Urothelium cell line (cell line): ENCODE measurements at regions not wholly inside any gene's neighbourhood (a gene's known extent, or its start where the extent isn't known, plus 50 kb on each side); places are given as distances from the start of the nearest gene placed in this dataset.
"Not testable (repeated sequence)": the region's sequence is repeated elsewhere in the genome, so short reads cannot be mapped to it uniquely, and the experiment has no call there.

Experiments used
- DNase-seq: peaks from one replicate; pipeline ENCODE4 v3.0.0; 2011; ENCODE audit warnings: low spot score, mixed read lengths
- FAIRE-seq: peaks from 2 replicates; lab custom pipeline; 2011; peaks lifted over from hg19 to GRCh38; lab: Jason Lieb, UNC

DNA sequence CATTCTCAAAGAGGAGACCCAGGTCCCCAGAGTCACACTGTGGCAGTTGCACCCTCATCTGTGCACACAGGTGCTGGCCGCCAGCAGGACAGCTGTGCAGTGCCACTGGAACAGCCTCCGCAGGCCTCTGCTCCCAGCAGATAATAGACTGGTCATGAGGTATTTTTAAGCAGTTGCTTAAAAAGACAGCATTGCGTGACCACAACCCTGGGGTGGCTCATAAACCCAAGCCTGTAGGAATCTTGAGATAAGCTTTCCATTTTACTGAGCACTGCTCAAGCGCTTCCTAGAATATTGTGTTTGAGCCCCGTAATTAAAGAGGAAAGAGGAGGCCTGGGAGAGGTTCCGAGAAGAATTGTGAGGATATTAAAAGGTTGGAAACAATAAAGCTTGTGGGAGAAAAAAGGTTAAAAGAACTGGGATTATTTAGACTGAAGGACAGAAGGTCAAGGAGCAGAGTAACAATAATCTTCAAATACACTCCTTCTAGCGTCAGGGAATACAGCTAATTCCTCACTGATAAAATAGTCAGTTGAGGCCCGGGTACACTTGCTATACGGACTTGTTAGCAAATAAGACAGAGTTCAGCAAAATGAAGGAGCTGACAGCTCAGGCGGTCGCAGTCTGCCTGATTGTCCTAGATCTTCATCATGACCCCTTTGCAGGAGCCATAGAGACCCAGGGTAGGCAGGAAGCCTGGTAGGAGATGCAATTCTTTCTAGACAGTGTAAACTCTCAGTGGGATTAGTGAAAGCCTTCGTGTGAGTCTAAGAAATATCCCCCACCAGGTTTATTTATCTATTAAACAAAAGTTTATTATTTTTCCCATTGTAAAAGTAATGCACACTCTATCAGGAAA, 86.2 kb upstream of the KIT start:
- DNase-seq (no peak), FAIRE-seq (no peak)

DNA sequence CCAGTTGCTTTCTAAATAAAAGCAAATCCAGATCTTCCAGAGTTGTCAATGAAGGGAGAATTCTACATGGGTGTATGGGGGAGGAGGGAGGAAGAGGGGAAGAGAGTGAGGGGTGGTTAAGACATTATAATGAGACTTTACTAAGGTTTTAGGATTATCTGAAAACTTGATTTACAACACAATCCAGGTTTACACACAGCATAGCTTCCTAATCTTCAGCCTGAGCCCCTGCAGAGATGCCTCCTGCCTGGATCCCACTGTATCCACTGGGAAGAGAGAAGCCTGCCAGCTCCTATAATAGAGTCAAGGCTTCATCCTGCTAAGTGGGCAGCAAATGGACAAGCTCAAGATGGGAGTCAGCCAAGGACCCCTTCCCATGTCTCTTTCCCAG, 85.6 kb upstream of the KIT start:
- no peak for DNase-seq
- FAIRE-seq, result no peak

- no peak for DNase-seq
- FAIRE-seq, result no peak
Observed at GRCh38 chr4:54574500-54574899, 83.3 kb upstream of the KIT start.

GRCh38 chr4:54575919-54576318, 81.8 kb upstream of the KIT start:
- DNase-seq, result no peak
- no peak for FAIRE-seq

DNA sequence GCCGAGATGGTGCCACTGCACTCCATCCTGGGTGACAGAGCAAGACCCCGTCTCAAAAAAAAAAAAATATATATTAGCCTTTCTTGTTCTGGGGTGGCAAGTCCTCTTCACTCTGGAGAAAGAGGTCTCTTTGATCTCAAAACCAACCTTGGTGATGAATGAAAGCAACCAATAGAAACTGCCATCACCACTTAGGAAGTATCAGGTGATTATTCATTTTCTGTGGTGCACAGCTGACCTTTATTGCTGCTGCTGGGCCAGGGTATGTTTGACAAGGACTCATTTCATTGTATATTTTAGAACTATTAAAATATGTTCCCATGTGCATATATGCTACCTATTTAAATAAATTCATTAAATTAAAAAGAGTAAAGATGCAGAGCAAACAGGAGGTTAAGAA, 76.0 kb upstream of the KIT start:
- FAIRE-seq, result no peak

DNA sequence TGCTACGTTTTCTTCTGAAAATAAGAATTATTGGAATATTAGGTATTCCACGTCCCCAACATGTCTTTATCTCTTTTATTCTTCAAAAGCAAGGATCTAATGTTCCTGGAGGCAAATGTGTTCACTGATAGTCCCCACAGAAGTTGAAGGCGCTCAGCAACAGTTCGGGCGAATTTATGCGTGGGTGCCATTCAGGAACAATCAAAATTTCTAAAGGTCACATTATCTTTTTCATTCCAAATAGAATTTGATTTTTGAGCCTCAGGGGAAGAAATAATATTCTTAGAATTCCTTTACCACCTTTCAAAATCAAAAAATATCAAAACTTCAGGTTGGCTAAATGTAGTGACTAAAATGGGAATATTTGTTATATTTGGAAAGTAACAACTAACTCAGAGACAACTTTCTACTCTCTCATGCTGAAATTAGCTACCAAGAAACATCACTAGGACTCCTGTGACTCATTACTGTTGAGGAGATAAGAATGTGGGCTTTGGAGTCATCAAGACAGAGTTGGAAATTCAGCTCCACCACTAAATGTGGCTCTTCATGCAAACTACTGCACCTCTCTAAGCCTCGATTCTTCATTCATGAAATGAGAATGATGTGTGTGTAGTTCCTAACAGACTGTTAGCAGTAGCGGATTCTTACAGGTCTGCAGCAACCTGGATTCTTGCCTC, 72.3 kb upstream of the KIT start:
- no peak for DNase-seq
- no peak for FAIRE-seq

More for the DNA sequence above, 76.0 kb upstream of the KIT start:
- DNase-seq, result no peak

DNA sequence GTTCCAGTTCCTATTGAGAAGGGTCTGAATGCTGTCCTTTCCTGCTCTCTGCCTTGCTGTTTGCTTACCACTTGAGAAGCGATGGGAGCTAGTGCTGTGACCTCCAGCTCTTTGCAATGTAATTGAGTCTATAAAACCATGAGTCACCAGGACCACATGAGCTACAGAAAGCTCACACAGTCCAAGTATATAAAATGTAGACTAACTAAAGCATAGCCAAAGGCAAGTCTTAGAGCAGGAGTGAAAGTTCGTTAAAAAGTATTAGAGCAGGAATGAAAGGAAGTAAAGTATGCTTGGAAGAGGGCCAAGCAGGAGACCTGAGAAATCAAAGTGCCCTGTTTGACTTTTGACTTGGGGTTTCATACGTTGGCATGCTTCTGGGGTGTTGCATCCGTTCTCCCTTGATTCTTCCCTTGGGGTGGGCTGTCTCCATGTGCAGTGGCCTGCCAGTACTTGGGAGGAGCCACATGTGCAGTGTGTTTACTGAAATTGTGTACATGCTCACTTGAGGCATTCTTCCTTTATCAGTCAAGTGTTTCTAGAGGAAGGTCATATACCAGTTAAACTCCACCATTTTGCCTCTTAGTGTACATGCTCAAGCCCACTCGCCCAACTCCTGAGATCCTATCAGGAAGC, 71.3 kb upstream of the KIT start:
- DNase-seq, result peak; percentile 59
- FAIRE-seq, result no peak

DNA sequence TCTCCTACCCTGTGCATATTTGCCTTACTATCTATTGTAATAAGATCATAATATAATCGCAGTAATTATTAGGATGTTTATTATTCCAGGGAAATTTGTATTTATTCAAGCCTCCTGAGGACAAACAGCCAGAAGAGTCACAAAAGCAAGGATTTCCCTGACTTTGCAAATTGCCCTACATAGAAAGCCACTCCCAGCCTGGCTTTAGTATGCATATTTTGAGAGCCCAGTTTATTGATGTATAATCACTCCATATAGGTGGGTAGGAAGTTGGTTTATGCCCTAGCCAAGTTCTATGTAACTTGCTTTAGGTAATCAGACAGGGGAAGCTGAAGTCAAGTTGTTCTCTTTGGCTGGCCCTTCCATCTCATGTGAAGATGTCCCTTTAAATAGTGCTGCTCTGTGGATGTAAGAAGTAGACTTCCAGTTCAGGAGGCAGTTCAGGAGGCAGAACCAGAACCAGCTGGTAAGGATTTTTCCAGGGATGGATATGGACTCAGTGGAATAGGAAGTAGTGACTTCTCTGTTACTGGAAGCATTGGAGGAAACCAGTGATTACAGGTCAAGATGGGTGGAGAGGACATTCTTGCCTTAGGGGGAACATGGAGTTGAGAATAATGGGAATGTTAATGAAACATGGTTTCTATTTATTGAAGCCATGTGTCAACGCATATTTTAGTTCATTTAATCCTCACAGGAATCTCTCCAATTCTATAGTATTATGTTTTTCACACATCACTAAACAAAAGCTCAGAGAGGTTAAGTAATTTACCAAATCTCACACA, 70.5 kb upstream of the KIT start:
- DNase-seq, result no peak
- no peak for FAIRE-seq

DNA sequence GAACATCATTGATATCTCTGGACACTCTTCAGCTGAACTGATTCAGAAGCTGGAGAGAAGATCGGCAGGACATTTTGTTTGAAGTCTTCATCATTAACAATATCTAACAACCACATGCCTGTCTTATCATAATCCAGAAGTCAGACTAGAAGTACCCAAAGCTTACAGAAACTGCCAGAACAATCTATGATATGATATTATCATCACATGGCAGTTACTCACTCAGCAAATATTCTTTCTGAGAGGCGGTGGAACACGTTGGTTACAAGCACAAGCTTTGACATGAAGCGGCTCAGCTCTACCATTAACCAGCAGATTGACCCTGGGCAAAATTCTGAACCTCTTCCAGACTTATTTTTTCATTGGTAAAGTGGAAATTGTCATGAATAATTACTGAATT, 69.4 kb upstream of the KIT start:
- DNase-seq, result no peak
- no peak for FAIRE-seq

- DNase-seq (no peak), FAIRE-seq (no peak)
Observed at GRCh38 chr4:54589586-54589985, 68.2 kb upstream of the KIT start.

- FAIRE-seq (no peak), DNase-seq (no peak)
Observed at GRCh38 chr4:54593795-54594322, 63.9 kb upstream of the KIT start.

DNA sequence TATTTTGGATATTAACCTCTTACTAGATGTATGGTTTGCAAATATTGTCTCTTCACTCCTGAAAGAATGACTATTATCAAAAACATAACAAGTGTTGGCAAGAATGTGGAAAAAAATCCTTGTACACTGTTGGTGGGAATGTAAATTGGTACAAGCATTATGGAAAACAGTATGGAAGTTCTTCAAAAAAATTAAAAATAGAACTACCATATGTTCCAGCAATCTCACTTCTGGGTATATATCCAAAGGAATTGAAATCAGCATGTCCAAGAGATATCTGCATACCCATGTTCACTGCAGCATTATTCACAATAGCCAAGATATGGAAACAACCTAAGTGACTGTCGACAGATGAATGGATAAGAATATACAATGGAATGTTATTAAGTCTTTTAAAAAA, 61.6 kb upstream of the KIT start:
- DNase-seq (no peak), FAIRE-seq (no peak)

DNA sequence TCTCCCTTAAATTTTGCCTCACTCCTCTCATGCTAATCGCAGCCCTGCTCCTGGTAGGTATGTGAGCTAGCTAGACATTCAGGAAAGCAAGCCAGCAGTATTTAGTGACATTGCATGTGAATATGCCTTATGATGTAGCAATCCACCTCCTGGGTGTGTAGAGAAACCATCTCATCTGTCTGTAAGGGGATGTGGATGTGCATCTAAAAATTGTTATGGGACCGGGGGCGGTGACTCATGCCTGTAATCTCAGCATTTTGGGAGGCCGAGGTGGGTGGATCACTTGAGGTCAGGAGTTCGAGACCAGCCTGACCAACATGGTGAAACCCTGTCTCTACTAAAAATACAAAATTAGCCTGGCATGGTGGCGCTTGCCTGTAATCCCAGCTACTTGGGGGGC, 60.1 kb upstream of the KIT start:
- not testable (repeated sequence) for DNase-seq, FAIRE-seq

DNA sequence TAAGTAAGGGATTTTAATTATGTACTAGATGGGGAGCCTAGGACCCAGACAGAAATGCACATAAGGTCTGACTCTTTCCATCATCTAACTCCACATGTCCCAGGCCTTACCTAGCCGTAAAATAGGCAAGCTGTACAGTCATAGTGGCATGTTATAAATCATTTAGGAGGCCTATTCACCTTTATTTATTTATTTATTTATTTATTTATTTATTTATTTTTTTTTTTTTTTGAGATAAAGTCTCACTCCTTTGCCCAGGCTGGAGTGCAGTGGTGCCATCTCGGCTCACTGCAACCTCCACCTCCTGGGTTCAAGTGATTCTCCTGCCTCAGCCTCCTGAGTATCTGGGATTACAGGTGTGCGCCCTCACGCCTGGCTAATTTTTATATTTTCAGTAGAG, 55.6 kb upstream of the KIT start:
- not testable (repeated sequence) for FAIRE-seq, DNase-seq

DNA sequence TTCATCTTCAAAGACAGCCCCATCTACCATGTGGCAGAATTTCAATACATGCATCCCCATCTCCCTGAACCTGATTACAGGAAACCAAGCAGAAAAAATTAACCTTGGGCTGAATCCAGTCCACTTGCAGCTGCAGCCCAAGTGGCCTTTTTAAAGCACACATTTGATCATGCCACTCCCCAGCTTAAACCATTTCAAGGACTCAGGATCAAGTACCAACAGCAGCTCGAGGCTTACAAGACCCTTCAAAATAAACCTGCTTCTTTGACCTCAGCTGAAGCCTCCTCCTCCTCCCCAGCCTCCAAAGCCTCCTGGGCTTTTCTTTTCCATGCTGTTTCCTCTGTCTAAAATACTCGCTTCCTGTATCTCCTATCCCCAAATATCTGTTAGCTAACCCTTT, 50.7 kb upstream of the KIT start:
- DNase-seq (no peak), FAIRE-seq (no peak)

GRCh38 chr4:54607521-54607920, 50.2 kb upstream of the KIT start:
- FAIRE-seq (peak; percentile 59), DNase-seq (no peak)
